Pulmonary artery endothelial cell (primary cell): ENCODE measurements at regions not wholly inside any gene's neighbourhood (a gene's known extent, or its start where the extent isn't known, plus 50 kb on each side); places are given as distances from the start of the nearest gene placed in this dataset.

Source experiments
- DNase-seq: peaks from one replicate; pipeline ENCODE4 v3.0.0-alpha.2; 2011; ENCODE audit warnings: low read depth, low spot score

DNA sequence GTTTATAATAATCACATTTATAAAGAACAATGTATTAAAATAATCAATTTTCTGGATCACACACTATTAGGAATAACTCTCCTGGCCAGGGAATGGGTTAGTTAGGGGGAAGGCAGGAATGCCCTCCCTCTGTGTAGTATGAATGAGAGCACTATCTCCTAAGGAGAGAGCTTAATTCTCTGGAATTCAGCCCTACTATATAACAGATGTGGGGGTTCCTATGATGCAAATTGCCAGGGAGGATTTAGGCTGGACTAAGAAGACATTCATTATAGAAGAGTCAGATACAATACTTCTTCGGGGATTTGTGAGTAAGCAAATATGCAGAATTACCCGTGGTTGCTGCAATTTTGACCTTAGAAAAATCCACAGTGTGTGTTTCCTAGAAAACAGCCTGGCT is 250.1 kb upstream of the VRK2 start:
- no peak for DNase-seq

DNA sequence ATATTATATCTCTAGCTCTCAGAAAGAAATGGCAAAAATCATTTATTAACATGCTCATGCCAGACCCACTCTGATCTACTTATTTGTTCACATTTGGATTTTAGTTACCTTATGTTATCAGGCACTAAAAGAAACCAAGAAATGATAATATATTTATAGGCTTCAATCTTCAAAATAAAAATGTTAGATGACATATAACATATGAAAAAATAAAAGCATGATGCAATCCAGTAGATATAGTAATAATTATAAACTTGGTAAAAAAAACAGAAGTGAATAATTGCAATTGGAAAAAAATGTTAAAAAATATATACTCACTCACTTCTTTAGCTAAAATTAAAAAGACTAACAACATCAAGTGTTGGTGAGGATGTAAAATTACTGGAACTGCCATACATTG is 248.3 kb upstream of the VRK2 start:
- DNase-seq = no peak

DNA sequence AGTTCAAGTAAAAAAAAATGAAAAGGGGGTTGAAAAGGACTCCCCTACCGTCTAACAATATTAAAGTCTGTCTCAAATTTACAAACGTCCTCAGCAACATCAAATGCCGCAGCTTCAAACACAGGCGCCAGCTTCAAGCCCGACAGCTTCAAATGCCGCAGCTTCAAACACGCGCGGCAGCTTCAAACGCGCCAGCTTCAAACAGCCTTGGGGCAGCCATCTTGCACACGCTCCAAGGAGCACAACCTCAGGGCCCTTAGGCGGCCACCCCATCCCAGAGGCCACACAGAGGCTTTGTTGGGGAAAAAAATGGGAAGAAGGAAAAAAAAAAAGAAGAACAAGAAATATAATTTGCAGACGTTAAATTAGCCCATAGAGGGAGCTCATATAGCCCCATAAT is 244.4 kb upstream of the VRK2 start:
- no peak for DNase-seq

DNA sequence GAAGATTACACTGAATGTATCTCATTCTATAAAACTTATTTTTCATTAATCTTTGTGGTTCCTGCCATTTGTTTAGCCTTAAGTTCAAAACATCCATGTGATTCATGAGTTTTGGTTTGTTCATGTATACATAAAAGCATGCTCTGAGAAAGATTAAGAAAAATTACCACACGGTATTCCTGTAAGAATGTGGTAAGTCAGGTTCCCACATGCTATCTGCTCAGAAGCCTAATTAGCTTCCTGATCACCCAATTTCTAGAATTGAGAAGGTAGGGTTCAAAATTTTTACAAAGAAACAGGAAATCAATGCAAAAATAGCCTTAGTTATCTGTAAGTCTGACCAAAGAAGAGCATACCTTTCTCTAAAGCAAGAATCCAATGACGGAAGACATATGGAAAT is 241.6 kb upstream of the VRK2 start:
- no peak for DNase-seq

DNA sequence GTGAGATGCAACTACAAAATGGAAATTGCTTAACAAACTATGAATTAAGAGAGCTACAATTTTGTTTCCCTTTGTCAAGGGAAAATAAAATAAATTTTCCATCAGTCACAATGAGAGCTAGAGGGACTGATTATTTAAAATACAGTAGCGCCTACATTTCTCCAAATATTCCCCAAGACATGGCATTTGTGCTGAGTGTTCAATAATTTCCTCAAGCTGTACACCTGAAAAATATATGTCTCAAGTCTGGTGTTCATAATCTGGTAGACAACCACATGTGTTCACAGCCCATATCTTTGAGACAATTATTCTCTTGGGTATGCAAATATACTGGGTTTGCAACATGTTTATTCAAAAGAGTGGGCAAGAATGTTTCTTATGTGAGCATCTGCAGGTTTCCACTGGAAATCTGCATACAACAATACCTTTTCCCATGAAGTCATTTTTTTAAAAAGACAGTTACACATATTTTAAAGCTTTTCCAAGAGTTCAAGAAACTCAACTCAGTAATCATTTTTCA is 240.1 kb upstream of the VRK2 start:
- DNase-seq = no peak

DNA sequence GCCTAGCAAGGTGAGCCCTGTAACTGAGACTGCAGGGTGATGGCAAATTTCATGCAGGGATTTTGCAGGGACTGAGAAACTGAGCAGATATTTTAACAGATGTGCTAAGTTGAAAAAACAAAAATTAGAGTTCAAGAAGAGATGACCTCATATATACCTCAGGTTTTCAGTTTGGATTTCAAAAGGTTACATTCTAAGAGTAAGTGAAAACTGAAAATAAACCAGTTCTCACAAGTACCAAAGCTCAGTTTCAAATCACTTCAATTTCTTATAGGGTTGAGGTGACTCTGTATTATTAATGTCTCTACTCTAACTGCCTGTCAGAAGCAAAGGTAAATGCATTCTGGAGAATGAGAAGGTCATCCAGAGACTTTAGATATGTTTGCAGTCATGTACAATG is 237.4 kb upstream of the VRK2 start:
- no peak for DNase-seq

DNA sequence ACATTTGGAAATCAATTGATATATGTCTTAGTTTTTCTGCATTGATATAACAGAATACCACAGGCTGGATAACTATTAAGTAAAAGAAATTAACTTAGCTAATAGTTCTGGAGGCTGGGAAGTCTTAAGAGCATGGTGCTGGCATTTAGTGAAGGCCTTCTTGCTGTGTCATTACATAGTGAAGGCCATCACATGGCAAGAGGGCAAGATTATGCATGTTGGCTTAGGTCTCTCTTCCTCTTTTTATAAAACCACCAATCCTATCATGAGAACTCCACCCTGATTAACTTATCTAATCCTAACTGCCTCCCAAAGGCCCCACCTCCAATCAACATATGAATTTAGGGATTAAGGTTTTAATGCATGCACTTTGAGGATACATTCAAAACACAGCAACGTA is 225.5 kb upstream of the VRK2 start:
- DNase-seq = no peak

DNA sequence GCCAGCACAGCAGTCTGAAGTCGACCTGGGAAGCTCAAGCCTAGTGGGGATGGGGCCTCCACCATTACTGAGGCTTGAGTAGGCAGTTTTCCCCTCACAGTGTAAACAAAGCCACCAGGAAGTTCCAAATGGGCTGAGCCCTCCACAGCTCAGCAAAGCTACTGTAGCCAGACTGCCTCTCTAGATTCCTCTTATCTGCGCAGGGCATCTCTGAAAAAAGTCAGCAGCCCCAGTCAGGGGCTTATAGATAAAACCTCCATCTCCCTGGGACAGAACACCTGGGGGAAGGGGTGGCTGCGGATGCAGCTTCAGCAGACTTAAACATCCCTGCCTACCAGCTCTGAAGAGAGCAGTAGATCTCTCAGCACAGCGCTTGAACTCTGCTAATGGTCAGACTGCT is 218.4 kb upstream of the VRK2 start:
- DNase-seq = no peak

DNA sequence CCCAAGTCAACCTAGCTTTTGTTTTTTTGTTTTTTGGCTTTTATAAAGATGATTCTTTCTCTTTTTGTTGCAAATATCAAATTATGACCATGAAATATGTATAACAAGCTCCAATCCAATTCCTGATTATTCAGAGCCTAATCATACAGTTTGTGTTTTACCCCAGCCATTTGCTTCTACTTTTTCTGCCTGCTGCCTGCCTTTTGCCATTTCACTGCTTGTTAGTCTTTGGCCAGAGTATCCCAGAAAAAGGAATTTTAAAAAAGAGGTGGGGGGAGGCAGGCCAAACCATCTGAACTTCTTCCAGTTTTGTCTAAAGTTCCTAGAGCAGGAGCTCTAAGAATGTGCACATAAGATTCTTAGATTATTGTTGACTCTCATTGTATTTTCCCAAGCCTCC is 211.9 kb upstream of the VRK2 start:
- no peak for DNase-seq

DNA sequence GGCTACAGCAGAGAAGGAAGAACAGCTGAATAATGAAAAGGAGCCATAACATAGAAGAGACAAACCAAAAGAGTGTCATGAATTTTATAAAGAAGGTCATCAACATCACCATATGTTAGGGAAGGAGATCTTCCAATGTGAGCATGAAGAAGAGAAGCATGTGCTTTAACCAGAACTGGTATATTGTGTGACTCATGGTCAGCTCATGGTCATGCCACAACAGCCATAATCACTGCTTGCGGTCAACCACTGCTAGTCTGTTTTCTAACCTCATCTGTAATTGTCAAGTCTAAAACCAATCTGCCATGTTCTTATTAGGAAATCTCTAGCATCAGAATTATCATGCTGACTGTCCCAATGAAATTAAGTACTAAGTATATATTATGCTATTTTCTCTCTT is 204.1 kb upstream of the VRK2 start:
- DNase-seq = no peak

DNA sequence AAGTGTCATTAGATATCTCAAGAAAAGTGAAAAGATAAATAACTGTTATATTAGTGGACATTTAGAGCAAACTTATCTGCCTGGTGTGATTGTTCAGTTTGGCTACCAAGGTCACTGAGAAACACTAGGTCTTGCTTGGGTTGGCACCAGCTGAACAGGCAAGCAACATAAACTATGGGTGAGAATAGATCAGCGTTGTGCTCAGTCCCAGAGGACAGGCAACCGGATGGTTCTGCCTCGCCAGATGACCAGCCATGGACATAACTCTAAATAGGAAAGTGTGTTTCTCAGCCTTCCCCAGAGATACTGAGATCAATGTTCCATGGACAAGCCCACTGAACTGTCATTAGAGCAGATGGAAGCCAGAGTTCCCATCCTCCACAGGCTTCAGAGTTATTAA is 203.4 kb upstream of the VRK2 start:
- no peak for DNase-seq

DNA sequence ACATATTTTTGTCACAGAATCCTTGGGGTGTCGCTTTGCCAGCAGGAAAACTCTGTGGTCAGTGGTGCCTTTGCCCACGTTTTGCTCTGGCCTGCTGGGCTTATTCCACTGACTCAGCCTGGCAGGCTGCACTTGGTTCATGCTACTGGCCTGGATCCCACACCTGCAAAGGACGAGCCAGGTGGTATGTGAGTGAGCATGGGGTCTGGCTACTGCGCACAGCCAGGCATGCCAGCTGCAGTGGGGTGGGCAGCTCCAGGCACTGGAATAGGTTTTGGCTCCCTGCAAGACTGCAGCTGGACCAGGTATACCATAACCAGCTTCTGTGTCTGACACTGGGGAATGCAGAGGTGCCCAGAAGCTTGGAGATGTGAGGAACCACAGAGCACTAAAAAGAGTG is 197.9 kb upstream of the VRK2 start:
- no peak for DNase-seq

DNA sequence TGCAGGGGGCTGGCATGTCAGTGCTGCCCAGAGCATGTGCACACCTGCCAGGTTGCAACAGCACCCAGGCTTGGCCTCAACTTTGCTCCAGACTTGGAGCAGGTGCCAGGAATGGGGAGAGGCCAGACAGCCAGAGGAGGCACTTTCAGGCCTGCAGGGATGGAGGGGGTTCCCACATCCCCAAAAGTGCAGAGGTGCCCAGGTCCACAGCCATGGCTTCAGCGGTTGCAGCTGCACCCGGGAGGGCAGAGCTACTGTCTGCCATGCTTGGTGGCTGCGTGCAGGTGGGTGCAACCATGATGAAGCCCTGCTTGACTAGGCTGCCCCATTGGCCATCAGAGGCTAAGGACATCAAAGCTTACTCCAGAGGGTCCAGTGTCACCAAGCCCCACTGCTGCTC is 196.8 kb upstream of the VRK2 start:
- DNase-seq = no peak

DNA sequence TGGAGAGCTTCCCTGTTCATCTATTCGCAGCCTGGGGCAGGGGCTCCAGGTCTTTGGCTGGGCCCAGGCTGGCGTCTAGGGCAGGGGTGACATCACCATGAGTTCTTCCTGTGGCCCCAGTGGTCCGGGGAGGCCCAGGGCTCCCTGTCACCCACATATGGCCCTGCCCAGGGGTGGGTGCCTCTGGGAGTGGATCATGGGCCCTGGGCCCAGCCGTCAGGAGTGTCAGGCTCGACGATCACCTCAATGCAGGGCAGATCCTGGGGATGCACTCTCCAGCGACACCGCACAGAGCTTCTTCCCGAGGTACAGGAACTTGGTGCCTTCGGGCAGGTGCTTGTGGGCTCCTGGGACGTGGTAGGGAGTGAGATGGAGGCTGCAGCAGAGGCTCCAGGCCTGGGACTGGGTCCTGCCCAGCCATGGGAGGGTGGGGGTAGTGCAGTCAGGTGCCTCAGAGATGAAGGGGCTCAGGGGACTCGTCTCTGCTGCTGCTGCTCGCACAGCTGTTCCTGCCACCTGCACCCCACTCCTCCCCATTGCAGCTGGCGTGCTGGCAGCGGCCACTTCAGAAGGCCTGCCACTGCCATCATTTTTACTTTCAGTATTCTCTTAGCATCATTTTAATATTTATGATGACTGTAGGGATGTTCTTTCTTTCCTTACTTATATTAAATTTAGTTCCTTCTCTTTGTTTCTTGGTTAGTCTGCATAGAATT is 196.0 kb upstream of the VRK2 start:
- no peak for DNase-seq

DNA sequence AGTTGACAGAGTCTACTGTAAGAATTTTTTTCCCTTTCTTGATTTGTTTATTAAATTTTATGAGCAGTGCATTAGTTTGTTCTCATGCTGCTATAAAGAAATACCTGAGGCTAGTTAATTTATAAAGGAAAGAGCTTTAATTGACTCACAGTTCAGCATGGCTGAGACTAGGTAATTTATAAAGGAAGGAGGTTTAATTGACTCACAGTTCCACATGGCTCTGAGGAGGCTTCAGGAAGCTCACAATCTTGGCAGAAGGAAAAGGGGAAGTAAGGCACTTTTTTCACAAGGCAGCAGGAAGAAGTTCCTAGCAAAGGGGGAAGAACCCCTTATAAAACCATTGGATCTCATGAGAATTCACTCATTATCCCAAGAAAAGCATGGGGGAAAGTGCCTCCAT is 191.4 kb upstream of the VRK2 start:
- no peak for DNase-seq

DNA sequence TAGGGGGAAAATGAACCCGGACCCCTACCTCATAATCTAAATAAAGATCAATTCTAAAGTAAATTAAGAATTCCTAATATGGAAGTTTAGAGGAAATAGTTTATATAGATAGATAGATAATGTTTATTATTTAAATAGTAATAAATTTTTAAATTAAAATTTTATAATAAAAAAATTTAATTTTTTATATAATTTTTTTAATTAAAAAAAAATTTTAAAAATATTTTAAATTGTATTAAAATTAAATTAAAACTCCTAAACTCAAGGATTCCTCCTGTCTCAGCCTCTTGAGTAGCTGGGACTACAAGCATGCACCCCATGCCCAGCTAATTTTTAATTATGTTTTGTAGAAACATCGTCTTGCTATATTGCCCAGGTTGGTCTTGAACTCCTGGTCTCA is 186.9 kb upstream of the VRK2 start:
- no peak for DNase-seq

DNA sequence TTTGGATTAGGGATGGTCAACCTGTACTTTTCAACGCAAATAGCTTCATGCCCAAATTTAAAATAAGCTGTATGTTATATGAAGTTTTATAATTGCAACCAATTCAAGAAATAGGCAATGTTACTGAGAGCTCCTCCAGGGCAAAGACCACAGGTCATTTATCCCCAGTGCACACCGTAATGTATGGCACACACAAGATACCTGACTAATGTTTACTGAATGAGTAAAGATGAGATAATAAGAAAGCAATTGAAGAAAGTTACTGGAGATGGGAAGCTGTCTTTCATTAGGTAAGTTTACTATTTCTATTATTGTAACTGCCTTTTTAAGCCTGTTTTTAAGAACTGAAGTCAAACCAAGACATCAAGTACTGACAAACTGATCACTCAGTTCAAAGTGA is 184.5 kb upstream of the VRK2 start:
- no peak for DNase-seq

DNA sequence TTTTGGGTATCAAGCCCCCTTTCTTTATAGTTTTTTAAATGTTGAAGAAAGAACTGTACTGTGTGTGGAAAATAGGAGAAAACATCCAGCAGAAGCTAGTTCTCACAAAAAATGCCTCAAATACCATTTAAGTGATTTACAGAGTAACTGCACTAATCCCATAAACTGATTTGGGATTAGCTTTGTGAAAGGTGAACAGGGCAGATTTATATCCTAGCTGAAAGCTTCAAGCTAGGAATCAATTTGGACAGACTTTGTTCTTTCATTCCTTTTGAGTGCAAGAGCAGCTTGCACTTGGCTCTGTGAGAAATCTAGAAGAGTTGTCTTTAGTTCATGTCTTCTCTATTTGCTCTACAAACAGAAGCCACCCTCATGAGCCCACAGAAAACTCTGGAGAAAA is 183.9 kb upstream of the VRK2 start:
- DNase-seq = no peak

DNA sequence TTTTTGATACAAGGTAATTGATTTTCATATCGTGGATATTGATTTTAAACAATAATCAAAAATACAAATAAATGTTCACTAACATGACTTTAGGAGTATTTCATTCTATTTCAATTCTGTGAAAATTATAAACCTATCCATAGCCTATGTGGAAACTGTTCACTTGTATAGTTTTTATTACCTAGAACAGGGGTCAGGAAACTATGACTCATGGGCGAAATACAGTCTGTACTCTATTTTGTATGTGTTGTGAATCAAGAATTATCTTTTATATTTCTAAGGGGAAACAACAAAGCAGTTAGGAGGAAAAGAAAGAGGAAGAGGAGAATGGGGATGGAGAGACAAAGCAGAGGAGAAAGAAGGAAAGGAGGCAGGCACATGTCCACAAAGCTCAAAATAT is 181.7 kb upstream of the VRK2 start:
- DNase-seq = no peak

DNA sequence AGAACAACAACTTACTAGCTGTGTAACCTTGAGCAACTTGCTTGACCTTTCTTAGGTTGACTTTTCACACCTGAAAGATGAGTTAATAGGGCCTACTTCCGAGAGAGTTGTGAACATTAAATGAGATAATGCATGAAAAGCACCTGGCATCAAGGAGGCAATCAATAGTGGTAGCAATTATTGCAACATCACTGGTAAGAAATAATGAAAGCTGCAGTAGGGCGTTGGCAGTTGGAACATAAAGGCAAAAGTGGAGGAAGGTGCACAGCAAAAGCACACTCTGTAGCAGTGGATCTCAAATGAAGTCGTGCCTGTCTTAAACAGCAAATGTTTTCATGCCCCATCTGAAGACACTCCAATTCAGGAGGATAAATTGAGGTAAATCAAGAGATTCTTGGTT is 178.9 kb upstream of the VRK2 start:
- no peak for DNase-seq

DNA sequence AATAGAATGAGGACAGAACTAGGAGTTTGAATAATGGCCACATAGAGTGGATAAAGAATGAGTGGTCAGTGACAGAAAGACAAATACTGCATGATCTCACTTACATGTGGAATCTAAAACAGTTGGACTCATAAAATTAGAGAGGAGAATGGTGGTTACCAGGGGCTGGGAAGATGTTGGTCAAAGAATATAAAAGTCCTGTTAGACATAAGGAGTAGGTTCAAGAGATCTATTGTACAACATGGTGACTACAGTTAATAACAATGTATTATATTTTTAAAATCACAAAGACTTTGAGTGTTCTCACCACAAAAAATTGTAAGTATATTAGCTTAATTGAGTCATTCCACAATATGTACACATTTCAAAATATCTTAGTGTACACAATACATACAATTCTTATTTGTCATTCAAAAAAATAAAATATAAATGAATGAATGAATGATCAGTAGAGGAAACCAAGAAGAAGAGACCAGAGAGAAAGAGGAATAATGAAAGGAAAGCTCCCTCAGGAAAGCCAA is 177.9 kb upstream of the VRK2 start:
- DNase-seq = no peak

DNA sequence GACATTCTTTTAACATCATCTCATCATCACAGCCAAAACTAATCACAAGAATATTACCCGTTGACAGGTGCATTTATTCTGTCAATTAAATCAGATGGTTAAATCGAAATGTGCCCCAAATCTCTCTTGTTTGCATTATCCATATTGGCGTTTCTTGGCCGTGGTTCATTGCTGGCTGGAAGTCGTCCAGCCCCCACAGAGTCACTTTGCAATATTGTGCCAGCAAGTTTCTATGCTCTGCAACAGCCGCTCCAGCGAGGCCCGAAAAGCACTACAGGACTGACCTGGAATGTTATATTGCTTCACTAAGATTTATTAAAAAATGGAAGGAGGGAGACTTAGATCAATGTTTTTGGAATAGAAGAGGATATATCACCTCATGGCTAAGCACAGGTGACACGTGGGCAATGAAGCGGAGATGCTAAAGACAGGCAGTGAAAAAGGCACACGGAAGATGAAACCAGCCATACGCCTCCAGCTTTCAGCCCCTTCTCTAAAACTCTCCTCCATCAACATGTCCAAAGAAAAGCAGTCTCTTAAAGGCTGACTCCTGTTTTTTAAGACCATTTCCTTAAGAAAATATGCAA is 176.8 kb upstream of the VRK2 start:
- no peak for DNase-seq

DNA sequence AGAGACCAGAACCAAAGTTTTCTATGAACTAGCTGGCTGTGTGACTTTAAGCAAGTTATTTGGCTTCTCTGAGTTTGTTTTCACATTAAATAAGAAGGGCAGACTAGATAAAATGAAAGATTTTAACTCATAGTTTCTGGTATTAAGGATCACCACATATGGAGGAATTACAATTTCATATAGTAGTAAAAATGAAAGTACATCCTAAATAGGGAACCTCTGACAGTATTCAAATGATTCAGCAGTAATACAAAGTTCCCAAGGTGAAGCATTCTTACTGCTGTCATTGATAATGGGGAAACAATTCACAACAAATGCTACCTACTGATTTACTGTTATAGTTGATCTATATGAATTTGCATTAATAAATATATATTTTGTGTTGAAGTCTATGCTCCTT is 170.3 kb upstream of the VRK2 start:
- DNase-seq = no peak
